ENCODE measurements at regions not wholly inside any gene's neighbourhood (a gene's known extent, or its start where the extent isn't known, plus 50 kb on each side); places are given as distances from the start of the nearest gene placed in this dataset.

GRCh38 chr14:100446572-100446971 lies 123.4 kb downstream of the SLC25A47 start:
- FAIRE-seq (peak; percentile 75), ATAC-seq (peak; percentile 90), DNase-seq (ENCODE audit: extremely low read depth in 1 of 4, low spot score in 3 of 4) (peak; percentile 69 to 76 (median 75))
- WGBS (ENCODE audit: insufficient coverage, low coverage, missing lambda C conversion rate) = 32% methylated on average over 7 of the region's 7 CpGs
- Histone ChIP-seq H3K79me2 (ENCODE audit: control insufficient read depth, insufficient read depth, low read length) (no peaks in the 10 kb centered on the region), H3K4me1 (replicated peaks in 1 of 2; ENCODE audit: control insufficient read depth in 2 of 2, insufficient read depth in 2 of 2, low read length in 2 of 2) (peaks cover 10 to 16% of the 10 kb centered on the region in 2 experiments; a peak in 4 of 5 replicates), H3K9me1 (ENCODE audit: control insufficient read depth, insufficient read depth, low read length) (no peaks in the 10 kb centered on the region), H2AFZ (ENCODE audit: low read depth, low read length) (no peak overlapping the region), H3K9ac (ENCODE audit: insufficient read depth in 1 of 2, low read depth in 2 of 2, low read length in 2 of 2) (no peak overlapping the region), H3K27me3 (ENCODE audit: control insufficient read depth in 2 of 2, insufficient read depth in 2 of 2, low read length in 2 of 2) (no peaks in the 10 kb centered on the region), H4K20me1 (replicated peaks; ENCODE audit: control insufficient read depth, insufficient read depth, low read length) (no peaks in the 10 kb centered on the region), H3K27ac (ENCODE audit: extremely low read depth, low read depth, low read length) (no peak overlapping the region), H3K9me3 (replicated peaks; ENCODE audit: control insufficient read depth, insufficient read depth, low read depth, low read length) (no peaks in the 10 kb centered on the region), H3K4me2 (ENCODE audit: insufficient read depth, low read length) (no peak overlapping the region), H3K36me3 (ENCODE audit: control insufficient read depth, insufficient read depth, low read length) (no peaks in the 10 kb centered on the region), H3K4me3 (no peak overlapping the region)
- ChIA-PET CTCF (ENCODE audit: low intra/inter-chr PET ratio) (no interaction called here), POLR2A (interaction anchor here (0.6 kb wide), 1 partner anchor 8 kb away, joined by 3 read pairs; no protein-coding TSS in a partner anchor)
- intact Hi-C loops (cut with micrococcal nuclease) (loop anchor here (10.0 kb wide), 1 partner anchor 62 kb away; no protein-coding TSS in a partner anchor), in situ Hi-C loops (cut with MboI) (no loop called here)
- BruUV-seq (replicated peaks) = no TSS peak
- peak; percentile 14 for TF ChIP-seq NFYB (IDR thresholded peaks at IDR 0.05; ENCODE audit: extremely low read depth, insufficient read length)
- peak; percentile 35 for TF ChIP-seq PRDM10 (IDR thresholded peaks at IDR 0.05; ENCODE audit: partially characterized antibody)
- 0 out of 4 replicates have a peak, but pooled peaks of 1 of the 2 experiments have one; percentile 21 for TF ChIP-seq NRF1 (conservative IDR thresholded peaks at IDR 0.05 in 1 of 2, IDR thresholded peaks at IDR 0.05 in 1 of 2)
- TF ChIP-seq PKNOX1 (IDR thresholded peaks at IDR 0.05) = peak; percentile 98
- no peak for TF ChIP-seq CLOCK (CRISPR knock-in tag; IDR thresholded peaks at IDR 0.05; ENCODE audit: borderline replicate concordance)
- peak; percentile 29 for TF ChIP-seq MEIS2 (IDR thresholded peaks at IDR 0.05; ENCODE audit: partially characterized antibody)
- TF ChIP-seq ZNF780A (CRISPR knock-in tag; IDR thresholded peaks at IDR 0.05) = no peak
- peak; percentile 63 for TF ChIP-seq PBX2 (CRISPR knock-in tag; IDR thresholded peaks at IDR 0.05; ENCODE audit: low read depth)
- TF ChIP-seq PBX2 (tag; conservative IDR thresholded peaks at IDR 0.05; ENCODE audit: low read depth) = peak; percentile 87
